Activated naive CD4-positive, alpha-beta T cell treated with anti-CD3 and anti-CD28 coated beads, Interleukin-2, amount 50 U/mL, for 72 hours (primary cell): ENCODE measurements at regions not wholly inside any gene's neighbourhood (a gene's known extent, or its start where the extent isn't known, plus 50 kb on each side); places are given as distances from the start of the nearest gene placed in this dataset.
"Not testable (repeated sequence)": the region's sequence is repeated elsewhere in the genome, so short reads cannot be mapped to it uniquely, and the experiment has no call there.

Experiments
- ATAC-seq, 2 donors: fragments of 150-1000 bp; cut with Tn5 transposase; 2 replicates each; pipeline ENCODE4 v1.10.0; 2021; ENCODE audit warnings: mild to moderate bottlenecking in 2 of 2, moderate library complexity in 2 of 2
- DNase-seq, 2 donors: peaks; one replicate each; pipeline ENCODE4 v3.0.0; 2021 to 2022; ENCODE audit warnings: low spot score in 2 of 2
- H3K27ac Mint-ChIP-seq, 2 donors: one replicate each; pipeline ENCODE4 v1.8.0; 2022; ENCODE audit warnings: mild to moderate bottlenecking in 2 of 2, mixed read lengths in 2 of 2
- H3K36me3 Mint-ChIP-seq, 2 donors: one replicate each; pipeline ENCODE4 v1.8.0; 2022; ENCODE audit warnings: mixed read lengths in 2 of 2
- H3K9me3 Mint-ChIP-seq, 2 donors: one replicate each; pipeline ENCODE4 v1.8.0; 2022; ENCODE audit warnings: mixed read lengths in 2 of 2

DNA sequence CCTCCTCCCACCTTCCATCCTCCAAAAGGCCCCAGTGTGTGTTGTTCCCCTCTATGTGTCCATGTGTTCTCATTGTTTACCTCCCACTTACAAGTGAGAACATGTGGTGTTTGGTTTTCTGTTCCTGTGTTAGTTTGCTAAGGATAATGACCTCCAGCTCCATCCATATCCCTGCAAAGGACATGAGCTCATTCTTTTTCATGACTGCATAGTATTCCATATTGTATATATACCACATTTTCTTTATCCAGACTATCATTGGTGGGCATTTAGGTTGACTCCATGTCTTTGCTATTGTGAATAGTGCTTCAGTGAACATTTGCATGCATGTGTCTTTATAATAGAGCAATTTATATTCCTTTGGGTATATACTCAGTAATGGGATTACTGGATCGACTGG lies 333.0 kb downstream of the BTBD3 start:
- H3K36me3 Mint-ChIP-seq, ATAC-seq, H3K27ac Mint-ChIP-seq, DNase-seq: not testable (repeated sequence)
- peaks cover 17 to 26% of the 10 kb centered on the region in 2 donors for H3K9me3 Mint-ChIP-seq

DNA sequence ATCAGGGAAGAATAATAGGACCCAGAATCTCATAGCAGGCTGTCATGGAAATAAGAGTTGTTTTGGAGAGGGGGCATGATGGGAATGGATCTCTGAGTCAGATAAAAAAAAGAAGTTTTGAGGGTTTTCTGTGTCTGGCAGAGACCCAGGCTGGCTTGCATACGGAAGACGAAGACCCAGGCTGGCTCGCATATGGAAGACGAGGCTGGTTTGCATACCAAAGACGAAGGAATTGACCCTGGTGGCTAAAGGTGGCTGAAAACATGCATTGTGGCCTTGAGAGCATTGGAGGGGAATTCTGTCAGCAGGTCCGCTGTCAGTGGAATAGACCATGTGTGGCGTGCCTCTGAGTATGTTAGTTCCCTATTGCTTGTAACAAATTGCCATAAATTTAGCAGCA lies 335.1 kb downstream of the BTBD3 start:
- Mint-ChIP-seq H3K9me3 (peaks cover 14 to 26% of the 10 kb centered on the region in 2 donors), H3K36me3 (no peaks in the 10 kb centered on the region), H3K27ac (no peak overlapping the region)
- no peak for ATAC-seq
- no peak for DNase-seq

DNA sequence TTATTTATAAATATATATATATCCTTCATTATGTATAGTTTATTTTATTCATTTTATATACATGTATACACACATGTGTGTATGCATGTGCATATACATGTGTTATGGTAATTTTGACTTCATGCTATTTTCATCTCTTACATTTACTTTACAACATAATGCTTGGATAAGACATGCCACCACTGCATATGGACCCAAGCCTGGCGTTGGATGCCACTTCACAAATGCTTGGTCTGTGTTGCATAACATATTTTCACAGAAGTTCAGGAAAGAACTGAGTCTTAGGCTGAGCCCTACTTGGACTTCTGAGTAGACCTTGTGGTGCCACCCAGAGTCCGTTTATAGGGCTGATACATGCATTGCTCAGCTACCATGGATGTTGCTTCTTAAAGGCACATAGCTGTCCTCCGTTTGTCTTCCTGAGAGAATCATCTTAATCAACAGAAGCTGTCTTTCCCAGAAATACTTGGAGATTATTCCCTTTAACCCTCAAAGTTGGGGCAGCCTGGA lies 337.8 kb downstream of the BTBD3 start:
- DNase-seq (no peak), ATAC-seq (no peak)
- Mint-ChIP-seq H3K27ac (no peak overlapping the region), H3K36me3 (no peaks in the 10 kb centered on the region), H3K9me3 (peaks cover 9 to 11% of the 10 kb centered on the region in 2 donors)

DNA sequence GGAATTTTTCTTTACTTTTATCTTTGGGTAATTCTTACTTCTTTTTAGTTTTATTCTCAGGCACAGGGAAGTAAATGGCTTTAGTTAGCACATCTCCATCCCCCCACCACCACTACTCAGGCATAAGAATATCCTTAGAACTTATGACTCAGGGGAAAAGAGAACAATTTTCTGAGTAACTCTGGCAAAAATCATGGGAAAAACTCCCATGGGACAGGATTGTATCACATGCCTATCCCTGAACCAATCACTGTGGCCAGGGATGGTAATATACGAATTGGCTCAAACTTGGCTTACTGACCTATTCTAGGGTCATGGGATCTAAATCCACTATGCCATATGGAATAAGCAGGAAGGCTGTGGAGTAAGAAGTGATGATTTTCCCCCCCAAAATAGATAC lies 339.1 kb downstream of the BTBD3 start:
- no peak for ATAC-seq
- Mint-ChIP-seq H3K27ac (no peak overlapping the region), H3K36me3 (no peaks in the 10 kb centered on the region), H3K9me3 (peaks cover 3 to 8% of the 10 kb centered on the region in 2 donors)
- DNase-seq: no peak

DNA sequence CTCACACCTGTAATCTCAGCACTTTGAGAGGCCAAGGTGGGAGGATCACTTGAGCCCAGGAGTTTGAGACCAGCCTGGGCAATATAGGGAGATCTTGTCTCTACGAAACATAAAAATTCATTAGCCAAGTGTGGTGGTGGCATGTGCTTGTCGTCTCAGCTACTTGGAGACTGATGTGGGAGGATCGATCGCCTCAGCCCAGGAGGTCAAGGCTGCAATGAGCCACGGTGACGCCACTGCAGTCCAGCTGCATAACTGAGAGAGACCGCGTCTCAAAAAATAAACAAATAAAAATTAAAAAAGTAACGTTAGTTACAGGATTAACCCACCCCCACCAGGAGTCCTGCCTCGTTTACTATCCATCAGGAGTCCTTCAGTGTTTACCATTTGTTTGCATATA lies 345.1 kb downstream of the BTBD3 start:
- H3K9me3 Mint-ChIP-seq: peaks cover 3 to 9% of the 10 kb centered on the region in 2 donors
- ATAC-seq: no peak
- H3K36me3 Mint-ChIP-seq: no peaks in the 10 kb centered on the region
- DNase-seq: no peak
- no peak overlapping the region for H3K27ac Mint-ChIP-seq

DNA sequence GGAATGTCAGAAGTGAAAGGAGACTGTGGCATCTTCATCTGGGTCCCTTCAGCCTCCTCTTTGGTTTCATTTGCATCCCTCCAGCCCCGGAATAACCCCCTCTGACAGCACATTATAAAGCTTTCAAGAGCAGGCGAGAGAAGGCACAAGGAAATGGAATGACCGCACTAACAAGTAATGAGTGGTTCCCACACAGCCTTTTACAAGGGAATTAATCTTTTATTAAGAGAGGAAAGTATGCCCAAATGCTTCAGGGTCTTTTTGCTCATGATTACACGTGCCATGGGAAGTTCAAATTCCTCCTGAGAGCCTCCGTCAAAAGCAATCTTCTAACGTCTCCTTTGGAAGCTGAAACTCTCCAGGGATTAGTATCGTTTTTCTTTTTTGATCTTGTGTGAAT lies 347.0 kb downstream of the BTBD3 start:
- ATAC-seq (no peak), DNase-seq (no peak)
- H3K9me3 Mint-ChIP-seq: peaks cover 9% of the 10 kb centered on the region in 2 donors
- H3K27ac Mint-ChIP-seq: no peak overlapping the region
- H3K36me3 Mint-ChIP-seq: no peaks in the 10 kb centered on the region

DNA sequence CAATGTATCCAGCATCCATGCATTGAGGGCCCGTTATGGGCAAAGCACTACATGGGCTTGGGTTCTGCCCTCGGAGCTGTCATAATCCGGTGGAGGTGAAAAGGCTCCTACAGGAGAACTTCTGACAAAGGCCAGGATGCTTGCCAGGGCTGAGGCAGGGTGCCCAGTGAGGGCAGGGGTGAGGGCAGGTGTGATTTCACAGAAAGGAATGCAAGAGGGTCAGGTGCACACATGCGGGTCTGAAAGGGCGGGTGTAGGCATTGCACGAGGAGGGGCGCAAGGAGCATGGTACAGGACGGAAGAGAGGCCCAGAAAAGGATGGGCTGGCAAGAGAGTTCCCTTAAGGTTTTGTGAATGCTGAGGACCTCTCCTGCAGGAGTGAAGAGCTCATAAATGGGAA lies 348.0 kb downstream of the BTBD3 start:
- H3K36me3 Mint-ChIP-seq: no peaks in the 10 kb centered on the region
- H3K9me3 Mint-ChIP-seq: peaks cover 9% of the 10 kb centered on the region in 2 donors
- no peak for ATAC-seq
- DNase-seq: no peak
- H3K27ac Mint-ChIP-seq: no peak overlapping the region

DNA sequence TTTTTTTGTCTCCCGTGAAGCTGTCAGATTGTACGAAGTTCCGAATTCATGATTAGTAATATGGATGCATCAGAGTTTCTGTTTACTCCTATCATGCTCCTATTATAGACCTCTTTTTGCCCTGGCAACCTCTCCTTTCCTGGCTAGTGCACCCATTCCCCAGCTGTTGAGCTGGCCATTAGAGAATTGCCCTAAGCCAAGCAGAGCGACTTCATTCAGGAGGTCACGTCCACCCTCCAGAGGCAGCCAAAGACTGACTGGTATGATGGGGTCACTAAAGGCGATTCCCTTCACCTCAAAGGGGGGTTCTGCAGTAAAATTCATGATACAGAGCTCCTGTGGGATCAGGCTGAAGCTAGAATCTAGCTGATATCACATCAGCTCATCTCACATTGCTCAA lies 351.9 kb downstream of the BTBD3 start:
- no peaks in the 10 kb centered on the region for H3K36me3 Mint-ChIP-seq
- DNase-seq: no peak
- peaks cover 9% of the 10 kb centered on the region in 2 donors for H3K9me3 Mint-ChIP-seq
- no peak overlapping the region for H3K27ac Mint-ChIP-seq
- ATAC-seq: no peak

DNA sequence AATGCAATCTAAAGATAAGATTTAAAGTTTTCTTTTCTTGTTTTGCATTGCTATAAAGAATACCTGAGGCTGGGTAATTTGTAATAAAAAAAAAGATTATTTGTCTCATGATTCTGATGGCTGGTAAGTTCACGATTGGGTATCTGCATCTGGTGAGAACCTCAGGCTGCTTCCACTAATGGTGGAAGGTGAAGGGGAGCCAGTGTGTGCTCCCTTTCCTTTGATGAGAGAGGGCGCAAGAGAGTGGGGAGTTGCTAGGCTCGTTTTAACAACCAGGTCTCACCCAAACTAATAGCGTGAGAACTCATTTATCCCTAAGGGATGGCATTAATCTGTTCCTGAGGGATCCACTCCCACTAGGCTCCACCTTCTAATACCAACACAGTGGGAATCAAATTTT lies 353.2 kb downstream of the BTBD3 start:
- no peak for ATAC-seq
- peaks cover 5 to 6% of the 10 kb centered on the region in 2 donors for H3K9me3 Mint-ChIP-seq
- DNase-seq: no peak
- no peak overlapping the region for H3K27ac Mint-ChIP-seq
- H3K36me3 Mint-ChIP-seq: no peaks in the 10 kb centered on the region

DNA sequence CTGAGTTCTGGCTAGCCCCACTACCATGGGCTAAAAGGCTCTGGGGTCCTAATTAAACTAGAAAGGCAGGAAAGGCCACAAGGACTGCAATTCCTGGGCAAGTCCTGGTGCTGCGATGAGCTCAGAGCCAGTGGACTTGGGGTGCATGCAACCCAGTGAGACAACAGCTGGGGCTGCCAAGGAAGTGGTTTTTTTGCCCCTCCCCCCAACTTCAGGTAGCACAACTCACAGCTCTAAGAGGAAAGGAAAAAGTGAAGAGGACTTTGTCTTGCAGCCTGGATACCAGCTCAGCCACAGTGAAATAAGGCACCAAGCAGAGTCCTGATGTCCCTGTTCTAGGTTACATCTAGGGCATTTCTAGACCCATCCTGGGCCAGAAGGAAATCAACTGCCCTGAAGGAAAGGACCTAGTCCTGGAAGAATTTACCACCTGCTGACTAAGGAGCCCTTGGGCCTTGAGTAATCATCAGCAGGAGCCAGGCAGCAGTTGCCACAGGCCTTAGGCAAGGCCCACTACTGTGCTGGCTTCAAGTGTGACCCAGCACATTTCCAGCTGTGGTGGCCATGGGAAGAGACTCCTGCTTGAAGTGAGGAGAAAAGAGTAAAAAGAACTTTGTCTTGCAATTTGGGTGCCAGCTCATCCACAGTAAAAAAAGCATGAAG lies 358.4 kb downstream of the BTBD3 start:
- ATAC-seq (no peak), DNase-seq (no peak)
- Mint-ChIP-seq H3K9me3 (peaks cover 4 to 17% of the 10 kb centered on the region in 2 donors), H3K36me3 (peaks cover 0 to 5% of the 10 kb centered on the region in 2 donors), H3K27ac (no peak overlapping the region)

DNA sequence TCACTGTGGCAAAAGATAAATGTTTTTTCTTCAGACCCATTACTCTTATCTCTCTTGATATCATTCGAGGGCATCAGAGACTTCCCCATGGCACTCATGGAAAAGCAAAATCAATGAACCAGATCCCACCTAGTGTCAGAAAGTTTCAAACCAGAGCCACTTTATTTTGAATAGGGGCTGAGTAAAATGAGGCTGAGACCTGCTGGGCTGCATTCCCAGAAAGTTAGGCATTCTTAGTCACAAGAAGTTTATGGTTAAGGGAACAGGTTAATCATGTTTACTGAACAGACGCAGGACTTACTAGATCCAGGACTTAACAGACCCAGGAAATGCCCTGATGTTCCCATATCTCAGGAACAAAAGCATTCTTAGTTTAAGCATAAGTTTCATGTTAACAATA lies 369.9 kb downstream of the BTBD3 start:
- peaks cover 9 to 11% of the 10 kb centered on the region in 2 donors for H3K9me3 Mint-ChIP-seq
- ATAC-seq (no peak), DNase-seq (no peak)
- H3K36me3 Mint-ChIP-seq: no peaks in the 10 kb centered on the region
- no peak overlapping the region for H3K27ac Mint-ChIP-seq

DNA sequence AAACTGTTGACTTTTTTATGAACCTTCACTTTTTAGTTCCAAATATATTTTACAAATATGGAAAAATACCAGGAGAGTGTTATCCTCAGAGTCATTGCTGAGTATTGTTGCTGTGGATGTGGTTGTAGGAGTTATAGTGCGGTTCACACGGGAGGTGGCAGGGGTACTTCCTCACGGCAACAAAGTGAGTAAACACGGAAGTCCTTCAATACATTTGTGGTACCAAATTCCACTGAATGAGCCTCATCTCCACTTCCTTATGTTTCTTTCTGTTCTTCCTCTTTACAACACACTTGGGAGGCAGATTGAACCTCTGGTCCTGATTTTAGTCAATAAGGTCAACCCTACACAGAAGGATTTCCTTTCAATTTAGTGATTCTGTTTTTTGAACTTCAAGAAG lies 371.8 kb downstream of the BTBD3 start:
- Mint-ChIP-seq H3K27ac (no peak overlapping the region), H3K9me3 (peaks cover 9 to 11% of the 10 kb centered on the region in 2 donors), H3K36me3 (no peaks in the 10 kb centered on the region)
- DNase-seq (no peak), ATAC-seq (no peak)

DNA sequence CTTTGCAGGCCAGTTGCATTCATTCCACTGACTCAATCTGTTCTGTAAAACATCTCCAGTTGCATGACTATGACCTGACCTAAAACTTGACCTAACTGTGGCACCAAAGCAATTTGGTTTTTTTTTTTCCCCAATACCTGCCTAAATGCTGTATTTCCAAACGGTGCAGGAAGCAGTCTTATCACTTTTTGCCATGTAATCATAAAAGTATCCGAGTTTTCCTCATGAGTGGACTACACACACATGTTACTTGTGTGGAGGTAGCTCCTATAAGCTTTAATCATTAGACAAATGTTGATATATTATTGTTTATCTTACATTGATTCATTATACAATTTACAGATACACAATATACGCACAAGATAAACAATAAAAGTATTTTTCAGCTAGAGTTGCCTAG lies 373.7 kb downstream of the BTBD3 start:
- Mint-ChIP-seq H3K9me3 (peaks cover 11 to 12% of the 10 kb centered on the region in 2 donors), H3K27ac (no peak overlapping the region), H3K36me3 (no peaks in the 10 kb centered on the region)
- no peak for DNase-seq
- no peak for ATAC-seq

DNA sequence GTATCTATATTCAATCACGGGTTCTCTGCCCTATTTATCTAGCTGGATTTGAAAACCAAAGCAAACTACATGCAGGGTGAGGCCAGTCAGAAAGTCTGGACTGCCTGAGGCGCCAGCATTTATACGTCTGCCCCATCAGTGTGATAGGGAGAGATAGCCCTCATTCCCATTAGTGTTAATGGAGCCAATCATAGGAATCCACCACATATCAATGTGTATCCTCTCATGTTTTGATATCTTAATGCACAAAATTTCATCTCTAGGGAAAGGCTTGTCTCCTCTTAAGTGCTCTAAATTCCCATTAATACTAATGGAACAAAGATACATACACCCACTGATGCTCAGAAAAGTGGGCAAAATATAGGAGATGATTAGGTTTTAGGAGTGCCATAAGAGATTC lies 376.2 kb downstream of the BTBD3 start:
- no peak for ATAC-seq
- peaks cover 0 to 10% of the 10 kb centered on the region in 2 donors for H3K36me3 Mint-ChIP-seq
- peaks cover 17 to 22% of the 10 kb centered on the region in 2 donors for H3K9me3 Mint-ChIP-seq
- no peak overlapping the region for H3K27ac Mint-ChIP-seq
- DNase-seq: no peak

DNA sequence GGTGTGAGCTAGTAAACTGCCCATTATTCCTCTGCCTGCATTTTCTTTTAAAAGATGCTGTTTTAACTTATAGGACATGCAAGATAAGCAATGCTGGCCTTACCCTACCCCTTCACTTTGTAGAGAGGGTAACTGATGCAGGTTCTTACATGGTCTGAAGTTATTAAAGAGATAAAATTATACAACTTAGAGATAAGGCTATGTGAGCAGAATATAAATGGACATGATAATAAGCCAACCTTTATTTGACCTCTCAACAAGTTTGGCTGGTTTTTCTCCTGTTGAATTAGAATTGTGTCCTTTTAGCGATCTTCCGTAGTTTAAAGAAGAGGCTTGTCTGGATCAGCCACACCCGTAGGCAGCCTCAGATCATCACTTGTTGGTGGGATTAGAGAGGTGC lies 377.0 kb downstream of the BTBD3 start:
- no peak overlapping the region for H3K27ac Mint-ChIP-seq
- ATAC-seq (no peak), DNase-seq (no peak)
- H3K9me3 Mint-ChIP-seq: peaks cover 17 to 18% of the 10 kb centered on the region in 2 donors
- H3K36me3 Mint-ChIP-seq: peaks cover 0 to 12% of the 10 kb centered on the region in 2 donors

DNA sequence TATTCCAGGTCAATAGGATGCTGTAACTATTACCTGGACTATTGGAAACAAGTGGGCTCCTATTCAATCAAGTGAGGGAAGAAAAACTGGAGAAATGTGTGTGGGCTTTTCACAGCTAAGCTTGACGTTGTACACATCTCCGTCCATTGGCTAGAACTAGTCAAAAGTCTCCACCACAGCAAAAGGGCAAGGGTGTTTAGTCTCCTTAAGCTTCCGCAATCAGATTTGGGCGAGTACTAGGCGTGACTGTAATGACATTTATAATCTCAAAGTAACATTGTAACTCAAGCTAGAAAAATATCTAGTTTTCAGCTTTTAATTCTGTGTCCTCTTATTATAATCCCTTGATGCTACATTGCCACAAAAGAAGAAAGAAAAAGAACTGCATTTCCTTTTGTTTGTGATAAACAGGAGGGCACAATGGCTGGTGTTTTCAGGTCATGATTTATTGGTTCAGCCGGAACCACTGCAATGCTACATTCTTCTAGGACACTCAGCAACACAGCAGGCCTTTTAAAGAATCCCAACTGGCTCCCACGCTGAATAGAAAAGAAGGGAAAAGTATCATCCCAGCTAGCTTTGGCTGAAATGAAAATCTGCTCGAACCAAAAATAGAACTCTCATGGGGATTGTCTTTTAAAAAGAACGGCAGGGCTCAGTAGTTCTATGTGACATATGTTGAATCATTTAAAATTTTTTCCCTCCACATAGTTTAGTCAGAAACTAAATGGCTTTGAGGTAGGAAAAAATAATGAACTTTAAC lies 387.7 kb downstream of the BTBD3 start:
- ATAC-seq (no peak), DNase-seq (no peak)
- no peak overlapping the region for H3K27ac Mint-ChIP-seq
- peaks cover 17 to 24% of the 10 kb centered on the region in 2 donors for H3K9me3 Mint-ChIP-seq
- H3K36me3 Mint-ChIP-seq: no peaks in the 10 kb centered on the region

DNA sequence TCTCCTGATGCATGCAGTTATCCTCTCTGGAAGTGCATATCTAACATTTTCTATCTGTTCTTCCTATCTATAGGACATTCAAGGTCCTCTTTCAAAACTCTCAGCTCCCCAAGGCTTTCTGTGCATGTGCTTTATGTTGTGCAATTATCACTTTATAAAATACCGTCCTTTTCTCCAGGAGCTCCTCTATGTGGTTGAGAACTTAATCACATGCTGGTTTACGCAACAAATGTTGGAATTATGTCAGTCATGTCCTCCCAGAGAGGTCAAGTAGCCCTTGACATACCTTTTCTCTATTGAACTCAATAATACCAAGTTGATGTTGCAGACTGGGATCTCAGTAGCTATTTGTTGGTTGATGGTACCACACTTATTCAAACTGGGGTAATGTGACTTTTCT lies 388.4 kb downstream of the BTBD3 start:
- ATAC-seq (no peak), DNase-seq (no peak)
- H3K36me3 Mint-ChIP-seq: no peaks in the 10 kb centered on the region
- peaks cover 17 to 25% of the 10 kb centered on the region in 2 donors for H3K9me3 Mint-ChIP-seq
- no peak overlapping the region for H3K27ac Mint-ChIP-seq
